IMR-90 (cell line): ENCODE measurements at regions not wholly inside any gene's neighbourhood (a gene's known extent, or its start where the extent isn't known, plus 50 kb on each side); places are given as distances from the start of the nearest gene placed in this dataset.

Source experiments
- ATAC-seq: fragments of 200-7000 bp; cut with Tn5 transposase; 2 replicates; pipeline ENCODE4 v1.9.1; 2020; ENCODE audit warnings: low read depth, mild to moderate bottlenecking, moderate library complexity
- BruUV-seq: library from RNA; stranded (reverse); fragments of 400-500 nt; replicated peaks from 2 replicates; lab custom pipeline; 2021; lab: Mats Ljungman, UMichigan
- CTCF ChIA-PET: fragments of 300-600 bp; formaldehyde crosslinking; extraction: SDS; loops from one replicate; lab custom pipeline; 2021; ENCODE audit warnings: antibody characterized with exemption; lab: Yijun Ruan, JAX
- POLR2A ChIA-PET: fragments of 300-600 bp; sonication (Branson Sonifier 250); formaldehyde crosslinking; loops from one replicate; lab custom pipeline; 2022; ENCODE audit warnings: antibody characterized with exemption; ENCODE audit not compliant: unreplicated experiment; lab: Charles Lee
- DNase-seq: peaks from one replicate; pipeline ENCODE4 v3.0.0; 2013
- H2AFZ ChIP-seq: replicated peaks from 2 replicates; pipeline ENCODE3; 2013; ENCODE audit warnings: low read length, mild to moderate bottlenecking; ENCODE audit not compliant: poor library complexity
- H2AK5ac ChIP-seq: 2 replicates; pipeline ENCODE4 v1.6.1; 2013; ENCODE audit warnings: low read depth, low read length, inconsistent platforms
- H2AK9ac ChIP-seq: replicated peaks from 2 replicates; pipeline ENCODE3; 2013; ENCODE audit warnings: mild to moderate bottlenecking, low read depth, low read length, moderate library complexity; ENCODE audit not compliant: poor library complexity
- H2BK120ac ChIP-seq: 2 replicates; pipeline ENCODE4 v1.6.1; 2013; ENCODE audit warnings: low read depth, low read length, inconsistent platforms
- H2BK15ac ChIP-seq: 3 replicates; pipeline ENCODE4 v1.6.1; 2013; ENCODE audit warnings: low read depth, low read length, inconsistent platforms
- H2BK20ac ChIP-seq: 2 replicates; pipeline ENCODE4 v1.6.1; 2013; ENCODE audit warnings: low read depth, mild to moderate bottlenecking, inconsistent platforms, low read length, moderate library complexity
- H2BK5ac ChIP-seq: 2 replicates; pipeline ENCODE4 v1.6.1; 2013; ENCODE audit warnings: mild to moderate bottlenecking, low read depth, low read length, inconsistent platforms; ENCODE audit not compliant: poor library complexity, severe bottlenecking
- H3K14ac ChIP-seq: replicated peaks from 2 replicates; pipeline ENCODE4 v1.6.1; 2013; ENCODE audit warnings: low read depth, low read length, inconsistent platforms
- H3K18ac ChIP-seq: 2 replicates; pipeline ENCODE4 v1.6.1; 2013; ENCODE audit warnings: low read depth, low read length, control low read depth
- H3K23ac ChIP-seq: 2 replicates; pipeline ENCODE4 v1.6.1; 2013; ENCODE audit warnings: low read depth, low read length, inconsistent platforms
- H3K27ac ChIP-seq: 2 replicates; pipeline ENCODE4 v1.5.1; 2013; ENCODE audit warnings: mild to moderate bottlenecking, control low read depth, low read length; ENCODE audit not compliant: insufficient read depth
- H3K27me3 ChIP-seq: 2 replicates; pipeline ENCODE4 v1.6.1; 2013; ENCODE audit warnings: low read length; ENCODE audit not compliant: control insufficient read depth, insufficient read depth
- H3K36me3 ChIP-seq: 2 replicates; pipeline ENCODE4 v1.6.1; 2013; ENCODE audit warnings: low read length, mixed read lengths; ENCODE audit not compliant: control insufficient read depth, insufficient read depth
- H3K4ac ChIP-seq: 2 replicates; pipeline ENCODE4 v1.6.1; 2013; ENCODE audit warnings: low read depth, low read length, inconsistent platforms
- H3K4me1 ChIP-seq: 2 replicates; pipeline ENCODE4 v1.6.1; 2013; ENCODE audit warnings: low read length, mixed read lengths; ENCODE audit not compliant: control insufficient read depth, insufficient read depth
- H3K4me2 ChIP-seq: 2 replicates; pipeline ENCODE4 v1.6.1; 2013; ENCODE audit warnings: low read depth, mild to moderate bottlenecking, control low read depth, low read length, moderate library complexity
- H3K4me3 ChIP-seq: 2 replicates; pipeline ENCODE4 v1.5.1; 2013; ENCODE audit warnings: low read depth, mild to moderate bottlenecking, control low read depth, low read length, moderate library complexity; ENCODE audit not compliant: insufficient read depth
- H3K56ac ChIP-seq: 2 replicates; pipeline ENCODE4 v1.6.1; 2013; ENCODE audit warnings: low read length, inconsistent platforms; ENCODE audit not compliant: insufficient read depth; ENCODE audit errors: extremely low read depth
- H3K79me1 ChIP-seq, 2 experiments: 2 replicates each; pipeline ENCODE4 v1.6.1; 2013; ENCODE audit warnings: low read length in 2 of 2, inconsistent platforms in 1 of 2, low read depth in 1 of 2
- H3K9ac ChIP-seq: 2 replicates; pipeline ENCODE4 v1.6.1; 2013; ENCODE audit warnings: low read depth, low read length, control low read depth
- H3K9me1 ChIP-seq: 2 replicates; pipeline ENCODE4 v1.6.1; 2013; ENCODE audit warnings: low read length, inconsistent platforms; ENCODE audit not compliant: insufficient read depth
- H3K9me3 ChIP-seq: 2 replicates; pipeline ENCODE4 v1.6.1; 2013; ENCODE audit warnings: low read length; ENCODE audit not compliant: control insufficient read depth, insufficient read depth
- H4K20me1 ChIP-seq: 2 replicates; pipeline ENCODE4 v1.6.1; 2013; ENCODE audit warnings: low read length, inconsistent platforms; ENCODE audit not compliant: insufficient read depth
- H4K5ac ChIP-seq: 2 replicates; pipeline ENCODE4 v1.6.1; 2013; ENCODE audit warnings: mild to moderate bottlenecking, low read depth, low read length, control low read depth
- H4K8ac ChIP-seq, 2 experiments: 2 replicates each; pipeline ENCODE4 v1.6.1; 2013; ENCODE audit warnings: low read depth in 2 of 2, low read length in 2 of 2, control low read depth in 1 of 2, inconsistent platforms in 1 of 2
- H4K91ac ChIP-seq: 2 replicates; pipeline ENCODE4 v1.6.1; 2013; ENCODE audit warnings: low read depth, low read length, inconsistent platforms; ENCODE audit not compliant: insufficient read depth
- BHLHE40 ChIP-seq: fragments of 150-350 bp; IDR thresholded peaks from 2 replicates; pipeline ENCODE4 v1.6.1; 2016; ENCODE audit warnings: mild to moderate bottlenecking, low read depth, low read length
- CEBPB ChIP-seq: IDR thresholded peaks from 2 replicates; pipeline ENCODE4 v1.6.1; 2012; ENCODE audit warnings: low read depth, low read length, improper control_type of control experiment
- CHD1 ChIP-seq: IDR thresholded peaks from 2 replicates; pipeline ENCODE4 v1.6.1; 2012; ENCODE audit warnings: low read depth, low read length, improper control_type of control experiment
- CTCF ChIP-seq: conservative IDR thresholded peaks from 2 replicates; pipeline ENCODE4 v1.5.1; 2012; ENCODE audit warnings: mild to moderate bottlenecking, low read depth, low read length, improper control_type of control experiment
- FOS ChIP-seq: fragments of 150-350 bp; IDR thresholded peaks from 2 replicates; pipeline ENCODE4 v1.6.1; 2016; ENCODE audit warnings: low read depth, low read length
- MAFK ChIP-seq: IDR thresholded peaks from 2 replicates; pipeline ENCODE4 v1.6.1; 2012; ENCODE audit warnings: low read depth, low read length, improper control_type of control experiment
- MAZ ChIP-seq: IDR thresholded peaks from 2 replicates; pipeline ENCODE4 v1.6.1; 2012; ENCODE audit warnings: low read depth, mild to moderate bottlenecking, low read length, improper control_type of control experiment, moderate library complexity, borderline replicate concordance
- MXI1 ChIP-seq: IDR thresholded peaks from 2 replicates; pipeline ENCODE4 v1.6.1; 2012; ENCODE audit warnings: low read depth, mild to moderate bottlenecking, low read length, moderate library complexity, borderline replicate concordance
- NFE2L2 ChIP-seq: fragments of 150-350 bp; IDR thresholded peaks from 2 replicates; pipeline ENCODE4 v1.6.1; 2016; ENCODE audit warnings: low read depth, mild to moderate bottlenecking, low read length
- POLR2A ChIP-seq: IDR thresholded peaks from 2 replicates; pipeline ENCODE4 v1.6.1; 2012; ENCODE audit warnings: mild to moderate bottlenecking, low read depth, low read length
- RAD21 ChIP-seq: IDR thresholded peaks from 2 replicates; pipeline ENCODE4 v1.6.1; 2012; ENCODE audit warnings: low read length, improper control_type of control experiment
- RCOR1 ChIP-seq: IDR thresholded peaks from 2 replicates; pipeline ENCODE4 v1.6.1; 2012; ENCODE audit warnings: mild to moderate bottlenecking, low read length, improper control_type of control experiment; ENCODE audit not compliant: insufficient replicate concordance
- RFX5 ChIP-seq: IDR thresholded peaks from 2 replicates; pipeline ENCODE4 v1.8.0; 2012; ENCODE audit warnings: low read depth, mild to moderate bottlenecking, low read length, moderate library complexity
- SMC3 ChIP-seq: fragments of 150-350 bp; IDR thresholded peaks from 2 replicates; pipeline ENCODE4 v1.6.1; 2016; ENCODE audit warnings: low read depth, mild to moderate bottlenecking, antibody characterized with exemption, low read length, moderate library complexity
- USF2 ChIP-seq: fragments of 150-350 bp; IDR thresholded peaks from 2 replicates; pipeline ENCODE4 v1.6.1; 2017; ENCODE audit warnings: mild to moderate bottlenecking, antibody characterized with exemption, low read length, low read depth
- WGBS, 2 experiments: methylation state at CpG; one replicate each; pipeline versions ENCODE4 v1.1.5 to v1.1.7; 2013; ENCODE audit warnings: missing lambda C conversion rate in 2 of 2; ENCODE audit not compliant: insufficient read length in 1 of 2; ENCODE audit errors: extremely low coverage in 2 of 2; 5-methylcytosine and 5-hydroxymethylcytosine counted together
- dilution Hi-C: fragments of 300-500 bp; cut with HindIII; formaldehyde crosslinking; loops from one replicate; pipeline ENCODE4 v1.14.3; 2018; ENCODE audit warnings: low sequenced_read_pairs; ENCODE audit not compliant: unreplicated experiment
- in situ Hi-C: fragments of 300-500 bp; cut with MboI; formaldehyde crosslinking; loops from 3 replicates; pipeline ENCODE4 v1.14.3; 2019; ENCODE audit warnings: low sequenced_read_pairs, inconsistent platforms, mixed read lengths
- intact Hi-C: fragments of 100-400 bp; cut with micrococcal nuclease; formaldehyde crosslinking; loops from 2 replicates; pipeline ENCODE4 v1.10.0; 2022
- TF ChIP-seq, protein P1 (sequence below): fragments of 150-350 bp; IDR thresholded peaks from 2 replicates; pipeline ENCODE4 v1.6.1; 2016; ENCODE audit warnings: low read depth, mild to moderate bottlenecking, low read length, moderate library complexity, borderline replicate concordance

GRCh38 chr15:62648954-62649353 lies 393.6 kb upstream of the TPM1 start:
- H2BK15ac ChIP-seq = no peak overlapping the region
- H2AFZ ChIP-seq = no peak overlapping the region
- H2BK20ac ChIP-seq = no peak overlapping the region
- no peak overlapping the region for H4K91ac ChIP-seq
- H2BK120ac ChIP-seq = no peak overlapping the region
- H3K4me2 ChIP-seq = no peak overlapping the region
- dilution Hi-C loops (no loop called here), intact Hi-C loops (loop anchor here (1.0 to 5.0 kb wide), 2 partner anchors 11 to 257 kb away; partner anchors contain the start of gene TLN2), in situ Hi-C loops (no loop called here)
- no peak overlapping the region for H2BK5ac ChIP-seq
- no peaks in the 10 kb centered on the region for H3K9me3 ChIP-seq
- H2AK9ac ChIP-seq = no peak overlapping the region
- CTCF ChIA-PET = interaction anchor here (1.4 kb wide), 1 partner anchor 30 kb away, joined by 3 read pairs; no protein-coding TSS in a partner anchor
- H3K56ac ChIP-seq = no peak overlapping the region
- peaks cover 7% of the 10 kb centered on the region for H3K36me3 ChIP-seq
- H3K4me1 ChIP-seq = peaks cover 3% of the 10 kb centered on the region; the same call in 1 of the 2 replicates
- H3K23ac ChIP-seq = no peak overlapping the region
- H3K9me1 ChIP-seq = no peaks in the 10 kb centered on the region
- H2AK5ac ChIP-seq = no peak overlapping the region
- H3K14ac ChIP-seq = no peak overlapping the region
- no peak overlapping the region for H3K9ac ChIP-seq
- POLR2A ChIA-PET = interaction anchor here (0.6 kb wide), 1 partner anchor 244 kb away, joined by 3 read pairs; no protein-coding TSS in a partner anchor
- H4K5ac ChIP-seq = no peak overlapping the region
- no peaks in the 10 kb centered on the region; the same call in 1 of the 2 replicates for H4K20me1 ChIP-seq
- H3K27me3 ChIP-seq = no peaks in the 10 kb centered on the region
- no TSS peak for BruUV-seq
- no peak for ATAC-seq
- no peak overlapping the region for H3K18ac ChIP-seq
- DNase-seq = no peak
- no peak overlapping the region for H3K4ac ChIP-seq
- TF ChIP-seq RCOR1 = no peak
- TF ChIP-seq CEBPB = no peak
- TF ChIP-seq FOS = no peak
- TF ChIP-seq POLR2A = no peak
- TF ChIP-seq NFE2L2 = no peak
- no peak for TF ChIP-seq USF2
- TF ChIP-seq, protein P1, sequence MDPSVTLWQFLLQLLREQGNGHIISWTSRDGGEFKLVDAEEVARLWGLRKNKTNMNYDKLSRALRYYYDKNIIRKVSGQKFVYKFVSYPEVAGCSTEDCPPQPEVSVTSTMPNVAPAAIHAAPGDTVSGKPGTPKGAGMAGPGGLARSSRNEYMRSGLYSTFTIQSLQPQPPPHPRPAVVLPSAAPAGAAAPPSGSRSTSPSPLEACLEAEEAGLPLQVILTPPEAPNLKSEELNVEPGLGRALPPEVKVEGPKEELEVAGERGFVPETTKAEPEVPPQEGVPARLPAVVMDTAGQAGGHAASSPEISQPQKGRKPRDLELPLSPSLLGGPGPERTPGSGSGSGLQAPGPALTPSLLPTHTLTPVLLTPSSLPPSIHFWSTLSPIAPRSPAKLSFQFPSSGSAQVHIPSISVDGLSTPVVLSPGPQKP = no peak
- no peak for TF ChIP-seq RFX5
- 0 out of 2 replicates have a peak, but pooled peaks have one; percentile 4 for TF ChIP-seq SMC3
- no peak for TF ChIP-seq MAFK
- TF ChIP-seq MXI1 = no peak
- TF ChIP-seq RAD21 = peak; percentile 44
- TF ChIP-seq CHD1 = no peak
- no peak for TF ChIP-seq MAZ
- peak; percentile 25; the same call in 1 of the 2 replicates for TF ChIP-seq CTCF
- no peak for TF ChIP-seq BHLHE40
- no peak overlapping the region for H4K8ac ChIP-seq
- H3K79me1 ChIP-seq = no peaks in the 10 kb centered on the region; a peak in 1 of 4 replicates
- H3K27ac ChIP-seq = no peak overlapping the region
- WGBS, 2 experiments = no CpG with 5 or more reads among the region's 6 CpGs
- H3K4me3 ChIP-seq = no peak overlapping the region
